ENCODE measurements at regions not wholly inside any gene's neighbourhood (a gene's known extent, or its start where the extent isn't known, plus 50 kb on each side); places are given as distances from the start of the nearest gene placed in this dataset.
"Not testable (repeated sequence)": the region's sequence is repeated elsewhere in the genome, so short reads cannot be mapped to it uniquely, and the experiment has no call there.

DNA sequence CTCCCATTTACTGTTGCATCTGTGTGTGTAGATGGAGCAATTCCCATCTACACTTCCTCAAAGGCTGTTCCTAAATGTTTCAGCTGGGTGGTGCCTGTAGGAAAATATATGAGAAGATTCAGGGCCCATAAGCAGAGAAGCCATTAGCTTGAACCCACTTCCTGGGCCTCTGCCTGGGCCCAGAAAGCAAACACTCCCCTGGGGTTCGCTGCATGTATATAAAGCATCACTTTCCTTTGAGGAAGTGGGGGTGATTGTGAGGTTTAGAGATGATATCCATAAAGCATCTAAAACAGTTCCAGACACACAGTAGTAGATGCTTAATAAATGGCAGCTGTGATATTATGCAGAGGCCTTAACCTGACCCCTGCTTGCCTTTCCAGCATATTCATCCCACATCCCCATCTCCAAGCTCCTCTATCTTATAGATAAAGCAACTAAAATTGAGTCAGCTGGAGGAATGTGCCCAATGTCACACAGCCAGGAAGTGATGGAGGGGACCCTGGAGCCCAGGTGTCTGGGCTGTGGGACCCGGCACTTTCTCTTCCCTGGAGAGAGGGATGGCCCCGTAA, 280.0 kb upstream of the CRY1 start:
- no peak for DNase-seq (ENCODE audit: low read depth)

DNA sequence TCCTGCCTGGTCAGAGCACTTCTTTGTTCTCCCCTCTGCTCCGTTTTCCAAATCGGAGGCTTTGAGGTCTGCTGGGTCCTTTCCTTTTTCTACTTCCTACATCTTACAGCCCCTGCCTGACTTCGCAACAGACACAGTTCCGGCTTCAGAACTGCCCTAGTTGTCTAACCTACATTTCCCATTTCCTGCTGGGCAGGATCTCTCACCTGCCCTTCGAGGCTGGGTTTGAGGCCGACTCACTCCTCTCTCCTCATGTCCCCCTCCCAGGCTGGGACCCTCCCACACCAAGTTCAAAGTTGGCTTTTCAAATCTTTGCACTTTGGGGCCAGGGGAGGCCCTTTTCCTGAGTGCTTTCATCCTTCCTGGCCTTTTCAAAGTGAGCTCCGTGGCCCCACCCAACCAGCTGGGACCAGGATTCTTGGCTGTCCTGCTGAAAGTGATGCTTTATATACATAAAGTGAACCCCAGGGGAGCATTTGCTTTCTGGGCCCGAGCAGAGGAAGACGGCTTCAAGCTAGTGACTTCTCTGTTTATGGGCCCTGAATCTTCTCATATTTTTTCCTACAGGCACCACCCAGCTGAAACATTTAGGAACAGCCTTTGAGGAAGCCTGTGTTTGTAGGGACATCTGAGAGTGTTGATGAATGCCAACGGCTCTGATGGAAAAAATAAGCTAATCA, 281.0 kb upstream of the CRY1 start:
- no peak for DNase-seq (ENCODE audit: low read depth)

GRCh38 chr12:107375231-107375630, 281.9 kb upstream of the CRY1 start:
- no peak for DNase-seq (ENCODE audit: low read depth)

DNA sequence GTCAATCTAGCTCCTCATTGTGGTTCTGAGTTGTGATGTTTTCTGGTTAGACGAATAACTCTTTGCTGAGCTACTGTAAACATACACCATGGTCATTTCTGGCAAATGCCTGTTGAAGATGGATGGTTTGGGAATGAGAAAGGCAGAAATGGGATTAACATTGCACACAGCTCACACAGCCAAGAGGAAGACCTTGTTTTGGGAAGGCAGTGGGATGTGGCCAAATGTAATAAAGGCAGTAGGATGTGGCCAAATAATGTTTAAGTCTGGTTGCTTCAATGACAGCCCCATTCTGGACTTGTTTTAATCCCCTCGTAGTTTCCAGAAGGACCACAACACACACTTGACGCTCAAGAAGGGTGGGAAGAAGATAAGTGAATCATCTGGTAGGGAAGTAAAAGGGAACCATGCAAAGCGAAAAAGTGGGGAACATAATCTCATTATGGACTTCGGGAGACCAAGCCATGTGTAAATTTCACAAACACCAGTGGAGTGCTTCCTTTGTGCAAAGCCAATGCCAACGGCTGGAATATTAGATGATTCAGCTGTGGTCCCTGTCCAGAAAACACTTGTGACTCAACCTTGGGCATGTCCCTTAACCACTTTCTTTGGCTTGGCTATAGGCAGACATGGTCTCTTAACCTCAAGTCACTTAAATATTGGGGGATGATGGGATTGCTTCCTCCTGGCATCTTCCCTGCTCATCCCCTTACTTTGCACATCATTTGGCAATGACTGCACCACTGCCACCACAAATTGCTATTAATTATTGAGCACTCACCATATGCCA, 284.4 kb upstream of the CRY1 start:
- DNase-seq (ENCODE audit: low read depth), result no peak

- DNase-seq (ENCODE audit: low read depth), result no peak
Observed at GRCh38 chr12:107378609-107379008, 285.3 kb upstream of the CRY1 start.

- DNase-seq (ENCODE audit: low read depth), result not testable (repeated sequence)
Observed at GRCh38 chr12:107379142-107379851, 285.9 kb upstream of the CRY1 start.

GRCh38 chr12:107379852-107380567, 286.7 kb upstream of the CRY1 start:
- DNase-seq (ENCODE audit: low read depth), result peak; percentile 55

DNA sequence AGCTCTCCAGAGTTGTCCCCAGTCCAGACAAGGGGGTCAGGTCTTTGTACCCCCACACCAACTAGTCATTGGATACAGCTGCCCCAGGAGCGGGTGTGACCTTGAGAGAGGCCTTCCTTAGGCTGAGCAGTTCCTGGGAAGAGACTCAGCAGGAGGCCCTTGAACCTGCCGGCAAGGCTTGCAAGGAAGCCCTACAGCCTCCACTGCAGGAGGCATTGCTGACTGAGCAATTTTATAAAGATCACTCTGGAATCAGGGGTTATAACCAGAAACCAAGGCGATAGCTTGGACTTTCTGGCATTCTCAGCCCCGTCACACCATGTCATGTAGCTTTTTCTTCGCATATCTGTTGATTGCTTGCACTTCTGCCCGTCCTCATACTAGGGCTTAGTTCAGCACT, 291.3 kb upstream of the CRY1 start:
- DNase-seq (ENCODE audit: low read depth), result no peak

- DNase-seq (ENCODE audit: low read depth), result no peak
Observed at GRCh38 chr12:107385509-107385908, 292.2 kb upstream of the CRY1 start.

DNA sequence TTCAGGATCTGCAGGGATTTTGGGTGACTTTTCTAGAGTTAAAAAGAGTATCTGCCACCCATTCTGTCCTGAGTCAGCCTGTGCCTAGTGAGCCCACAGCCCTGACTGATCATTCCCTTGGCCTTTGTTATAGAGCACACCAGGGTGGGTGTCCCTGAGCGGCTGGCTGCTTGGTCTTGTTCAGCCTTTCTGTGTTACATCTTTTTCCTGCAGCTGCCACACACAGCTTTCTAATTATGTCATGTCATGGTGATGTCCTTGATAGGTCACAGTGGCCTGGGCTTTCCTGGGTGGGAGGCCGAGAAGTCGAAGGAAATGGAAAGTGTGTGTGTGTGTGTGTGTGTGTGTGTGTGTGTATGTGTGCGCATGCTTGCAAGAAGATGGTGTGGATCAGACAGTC, 293.2 kb upstream of the CRY1 start:
- DNase-seq (ENCODE audit: low read depth), result no peak

- DNase-seq (ENCODE audit: low read depth), result no peak
Observed at GRCh38 chr12:107388263-107388662, 294.9 kb upstream of the CRY1 start.

DNA sequence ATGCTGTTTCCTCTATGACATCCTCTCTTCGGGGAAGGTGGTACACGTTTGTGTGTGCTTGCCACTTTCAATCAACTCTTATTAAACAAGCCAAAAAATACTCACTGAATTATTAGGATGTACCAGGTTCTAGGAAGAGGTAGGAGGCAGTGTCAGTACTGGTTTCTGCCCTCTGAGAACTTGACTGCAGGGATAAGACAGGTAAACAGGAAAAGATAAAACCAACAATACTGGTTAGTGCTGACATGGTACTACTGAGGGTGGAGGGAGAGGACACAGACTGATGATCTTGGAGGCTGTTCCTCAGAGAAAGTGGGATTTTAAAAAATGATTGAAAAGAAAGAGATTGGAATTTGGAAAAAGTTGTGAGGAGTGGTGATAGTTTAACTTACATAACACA, 295.2 kb upstream of the PWP1 start:
- no peak for DNase-seq (ENCODE audit: low read depth)

DNA sequence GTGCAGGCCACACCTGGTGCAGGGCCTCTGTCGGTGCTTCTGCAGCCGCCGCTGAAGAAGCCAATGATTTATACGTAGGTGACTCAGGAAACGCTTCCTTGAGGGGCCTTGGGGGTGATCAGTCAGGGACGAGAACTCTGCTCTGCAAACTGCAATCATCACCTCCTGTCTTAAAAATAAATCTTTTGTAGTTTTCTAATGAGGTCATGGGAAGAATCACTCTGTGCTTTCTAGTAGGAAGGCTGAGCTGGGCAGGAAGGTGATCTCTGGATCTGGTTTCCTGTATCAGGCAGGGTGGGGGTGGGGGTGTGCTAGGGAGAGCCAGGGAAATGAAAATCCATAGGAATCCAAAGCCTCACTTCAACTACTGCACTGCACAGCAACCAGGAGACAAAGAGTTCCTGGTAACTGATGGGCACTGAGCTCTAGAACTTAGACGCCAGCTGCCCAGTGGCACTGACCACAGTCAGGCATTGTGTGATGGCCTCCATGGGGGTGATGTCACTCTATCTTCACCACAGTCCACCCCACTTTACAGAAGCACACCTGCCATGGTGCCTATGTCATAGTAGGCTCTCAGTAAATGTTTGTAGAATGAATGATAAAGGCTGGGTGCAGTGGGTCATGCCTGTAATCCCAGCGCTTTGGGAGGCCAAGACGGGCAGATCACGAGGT, 292.4 kb upstream of the PWP1 start:
- no peak for DNase-seq (ENCODE audit: low read depth)

- DNase-seq (ENCODE audit: low read depth), result no peak
Observed at GRCh38 chr12:107394693-107395092, 290.9 kb upstream of the PWP1 start.

DNA sequence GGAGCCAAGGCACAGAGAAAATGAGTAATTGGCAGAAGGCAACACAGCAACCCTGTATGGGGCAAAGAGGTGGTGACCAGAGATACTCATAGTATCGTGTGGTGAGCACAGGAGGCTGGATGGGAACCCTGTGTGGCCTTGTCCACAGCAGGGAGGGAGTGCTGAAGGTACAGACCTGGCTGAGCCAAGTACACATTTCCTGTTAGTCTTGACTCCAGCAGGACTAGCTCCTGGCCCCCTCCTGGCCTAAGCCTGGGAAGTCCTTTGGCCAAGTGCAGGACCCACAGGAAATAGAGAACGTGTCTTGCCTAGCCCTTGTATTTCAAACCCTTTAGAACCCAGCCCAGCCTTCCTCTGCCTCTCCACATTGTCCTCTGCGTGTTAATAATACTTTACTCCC, 289.8 kb upstream of the PWP1 start:
- no peak for DNase-seq (ENCODE audit: low read depth)

DNA sequence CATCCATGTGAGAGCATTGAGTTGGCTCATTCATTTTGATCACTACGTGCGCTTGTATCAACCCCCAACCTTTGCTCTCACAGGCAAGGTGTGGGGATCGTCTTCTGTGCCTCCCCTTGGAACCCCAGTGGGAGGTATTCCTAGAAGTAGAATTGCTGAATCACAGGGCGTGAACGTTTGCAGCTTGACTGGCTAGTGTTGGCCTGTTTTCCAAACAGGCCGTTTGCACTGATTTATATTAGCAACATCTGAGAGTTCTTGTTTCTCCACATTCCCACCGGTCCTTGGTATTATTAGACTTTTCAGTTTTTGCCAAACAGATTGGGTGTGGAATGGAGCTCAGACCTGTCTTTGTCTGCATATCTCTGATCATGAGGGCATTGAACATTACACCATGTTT, 288.6 kb upstream of the PWP1 start:
- DNase-seq (ENCODE audit: low read depth), result no peak

GRCh38 chr12:107397890-107398500, 287.6 kb upstream of the PWP1 start:
- DNase-seq (ENCODE audit: low read depth), result no peak

GRCh38 chr12:107399046-107399445, 286.6 kb upstream of the PWP1 start:
- no peak for DNase-seq (ENCODE audit: low read depth)

DNA sequence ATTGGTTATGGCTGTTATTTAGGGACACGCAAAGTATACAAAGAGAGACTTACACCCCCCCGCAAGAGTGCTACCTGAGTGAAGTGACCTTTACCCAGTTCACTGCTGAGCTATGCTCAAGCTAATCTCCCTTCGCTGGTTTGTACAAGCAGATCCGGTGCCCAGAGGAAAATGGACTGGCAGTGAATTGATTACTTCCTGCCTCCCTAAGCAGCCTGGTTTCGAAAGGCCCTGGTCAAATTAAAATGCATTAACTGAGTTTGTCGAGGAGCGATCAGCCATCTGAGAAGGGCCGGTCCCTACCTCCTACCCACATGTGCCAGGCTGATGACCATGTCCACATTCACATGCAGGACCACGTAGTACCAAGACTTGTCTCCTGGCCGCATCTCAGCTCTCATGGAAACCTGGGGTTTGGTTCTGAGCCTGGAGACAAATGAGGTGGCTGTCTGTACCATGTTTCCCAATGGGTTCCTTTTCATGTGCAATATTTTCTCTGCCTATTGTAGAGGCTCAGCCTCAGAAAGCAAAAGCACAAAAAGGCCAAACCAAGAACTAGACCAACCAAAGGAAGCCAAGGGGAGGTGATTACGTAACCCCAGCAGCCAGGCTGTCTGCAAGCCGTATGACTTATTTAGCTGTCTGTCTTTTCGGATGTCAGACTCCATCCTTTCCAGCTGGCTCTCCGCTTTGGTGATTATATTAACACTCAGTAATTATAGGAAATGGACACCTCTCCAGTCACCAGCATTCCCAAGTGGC, 284.7 kb upstream of the PWP1 start:
- no peak for DNase-seq (ENCODE audit: low read depth)

Data from GM04503 (cell line).